HEK293T (cell line): ENCODE measurements at regions not wholly inside any gene's neighbourhood (a gene's known extent, or its start where the extent isn't known, plus 50 kb on each side); places are given as distances from the start of the nearest gene placed in this dataset.

ENCODE experiments used
- BHLHE40 ChIP-seq: fragments of 450-650 bp; IDR thresholded peaks from 2 replicates; pipeline ENCODE4 v1.6.1; 2016; ENCODE audit warnings: mild to moderate bottlenecking, moderate library complexity, borderline replicate concordance
- CTBP1 ChIP-seq: fragments of 450-650 bp; IDR thresholded peaks from 2 replicates; pipeline ENCODE4 v1.6.1; 2016; ENCODE audit warnings: borderline replicate concordance
- ELF4 ChIP-seq: fragments of 450-650 bp; IDR thresholded peaks from 2 replicates; pipeline ENCODE4 v1.6.1; 2017; ENCODE audit warnings: antibody characterized with exemption
- FOXA1 ChIP-seq: fragments of 450-650 bp; IDR thresholded peaks from 2 replicates; pipeline ENCODE4 v1.6.1; 2016; ENCODE audit warnings: mild to moderate bottlenecking
- FOXK2 ChIP-seq: fragments of 450-650 bp; IDR thresholded peaks from 2 replicates; pipeline ENCODE4 v1.6.1; 2016; ENCODE audit warnings: mild to moderate bottlenecking
- FOXM1 ChIP-seq: fragments of 450-650 bp; IDR thresholded peaks from 2 replicates; pipeline ENCODE4 v1.6.1; 2017; ENCODE audit warnings: mild to moderate bottlenecking, borderline replicate concordance
- HDGF ChIP-seq: fragments of 450-650 bp; IDR thresholded peaks from 2 replicates; pipeline ENCODE4 v1.6.1; 2017; ENCODE audit warnings: antibody characterized with exemption, borderline replicate concordance
- NFRKB ChIP-seq: fragments of 450-650 bp; IDR thresholded peaks from 2 replicates; pipeline ENCODE4 v1.6.1; 2016; ENCODE audit warnings: mild to moderate bottlenecking, moderate library complexity
- TARDBP ChIP-seq: fragments of 450-650 bp; IDR thresholded peaks from 2 replicates; pipeline ENCODE4 v1.6.1; 2016
- ZNF384 ChIP-seq: fragments of 450-650 bp; IDR thresholded peaks from 2 replicates; pipeline ENCODE4 v1.6.1; 2016
- TF ChIP-seq, protein P1 (sequence below): fragments of 450-650 bp; IDR thresholded peaks from 2 replicates; pipeline ENCODE4 v1.6.1; 2016

DNA sequence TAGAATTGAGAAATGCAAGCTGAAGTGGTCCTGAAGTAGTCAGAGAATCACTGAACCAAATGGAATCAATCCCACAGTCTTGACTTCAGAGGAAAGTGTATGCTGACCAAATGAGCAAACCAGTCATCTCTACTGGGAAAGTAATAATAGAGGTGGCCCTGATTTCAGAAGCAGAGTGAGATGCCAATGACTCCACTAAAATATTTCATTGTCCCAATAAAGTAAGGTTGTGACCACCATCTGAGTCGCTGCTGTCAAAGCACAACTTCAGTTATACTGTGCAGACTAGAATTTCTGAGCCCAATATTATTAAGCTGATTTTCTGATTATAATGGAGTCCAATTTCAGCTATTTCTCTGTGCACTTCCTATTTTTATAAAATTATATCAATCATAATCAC lies 334.4 kb upstream of the THBS1 start:
- TF ChIP-seq TARDBP (no peak), FOXM1 (no peak), NFRKB (no peak), HDGF (no peak), ELF4 (no peak), FOXA1 (no peak), FOXK2 (no peak), ZNF384 (no peak), CTBP1 (no peak), BHLHE40 (no peak)
- TF ChIP-seq, protein P1, sequence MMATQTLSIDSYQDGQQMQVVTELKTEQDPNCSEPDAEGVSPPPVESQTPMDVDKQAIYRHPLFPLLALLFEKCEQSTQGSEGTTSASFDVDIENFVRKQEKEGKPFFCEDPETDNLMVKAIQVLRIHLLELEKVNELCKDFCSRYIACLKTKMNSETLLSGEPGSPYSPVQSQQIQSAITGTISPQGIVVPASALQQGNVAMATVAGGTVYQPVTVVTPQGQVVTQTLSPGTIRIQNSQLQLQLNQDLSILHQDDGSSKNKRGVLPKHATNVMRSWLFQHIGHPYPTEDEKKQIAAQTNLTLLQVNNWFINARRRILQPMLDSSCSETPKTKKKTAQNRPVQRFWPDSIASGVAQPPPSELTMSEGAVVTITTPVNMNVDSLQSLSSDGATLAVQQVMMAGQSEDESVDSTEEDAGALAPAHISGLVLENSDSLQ = no peak
